ENCODE measurements at regions not wholly inside any gene's neighbourhood (a gene's known extent, or its start where the extent isn't known, plus 50 kb on each side); places are given as distances from the start of the nearest gene placed in this dataset.

- TF ChIP-seq POLR2A (IDR thresholded peaks at IDR 0.05), result no peak
- no peak for TF ChIP-seq CTCF (IDR thresholded peaks at IDR 0.05)
These were observed 283.1 kb upstream of the CADM1 start for GRCh38 chr11:115787302-115787701.

Data from esophagus squamous epithelium (tissue), 4 donors.